ENCODE measurements at regions not wholly inside any gene's neighbourhood (a gene's known extent, or its start where the extent isn't known, plus 50 kb on each side); places are given as distances from the start of the nearest gene placed in this dataset.
"Not testable (repeated sequence)": the region's sequence is repeated elsewhere in the genome, so short reads cannot be mapped to it uniquely, and the experiment has no call there.

GRCh38 chr6:141488488-141488887, 644.2 kb upstream of the GJE1 start:
- DNase-seq: no peak

GRCh38 chr6:141486942-141487341, 645.8 kb upstream of the GJE1 start:
- no peak for DNase-seq

- DNase-seq: peak in 1 of 2 donors; percentile 16
Observed at GRCh38 chr6:141484711-141485110, 648.0 kb upstream of the GJE1 start.

GRCh38 chr6:141483598-141484061, 649.1 kb upstream of the GJE1 start:
- peak; percentile 55 to 58 for DNase-seq

GRCh38 chr6:141482796-141483597, 649.7 kb upstream of the GJE1 start:
- DNase-seq: no peak

- no peak for DNase-seq
Observed at GRCh38 chr6:141475259-141475658, 657.5 kb upstream of the GJE1 start.

GRCh38 chr6:141472162-141472928, 660.4 kb upstream of the GJE1 start:
- no peak for DNase-seq

GRCh38 chr6:141470810-141471209, 661.9 kb upstream of the GJE1 start:
- DNase-seq: no peak

- DNase-seq: no peak
Observed at GRCh38 chr6:141467881-141468280, 664.8 kb upstream of the GJE1 start.

- no peak for DNase-seq
Observed at GRCh38 chr6:141467041-141467440, 665.7 kb upstream of the GJE1 start.

- DNase-seq: no peak
Observed at GRCh38 chr6:141464896-141465295, 667.8 kb upstream of the GJE1 start.

- no peak for DNase-seq
Observed at GRCh38 chr6:141464490-141464889, 668.2 kb upstream of the GJE1 start.

- DNase-seq: no peak
Observed at GRCh38 chr6:141463237-141463977, 669.3 kb upstream of the GJE1 start.

GRCh38 chr6:141460743-141461484, 671.8 kb upstream of the GJE1 start:
- DNase-seq: no peak

GRCh38 chr6:141460245-141460644, 672.5 kb upstream of the GJE1 start:
- not testable (repeated sequence) for DNase-seq

- not testable (repeated sequence) for DNase-seq
Observed at GRCh38 chr6:141457984-141458383, 674.7 kb upstream of the GJE1 start.

- DNase-seq: no peak
Observed at GRCh38 chr6:141452354-141452686, 680.4 kb upstream of the GJE1 start.

GRCh38 chr6:141451511-141452353, 681.0 kb upstream of the GJE1 start:
- DNase-seq: no peak

- DNase-seq: no peak
Observed at GRCh38 chr6:141451181-141451510, 681.6 kb upstream of the GJE1 start.

GRCh38 chr6:141445928-141446628, 686.6 kb upstream of the GJE1 start:
- no peak for DNase-seq

- DNase-seq: no peak
Observed at GRCh38 chr6:141443668-141444289, 688.9 kb upstream of the GJE1 start.
